SK-N-SH (cell line): ENCODE measurements at regions not wholly inside any gene's neighbourhood (a gene's known extent, or its start where the extent isn't known, plus 50 kb on each side); places are given as distances from the start of the nearest gene placed in this dataset.

Experiments used
- CTCF ChIA-PET: fragments of 300-600, 350-600 bp; formaldehyde crosslinking; extraction: SDS; loops from one replicate; lab custom pipeline; 2021; lab: Yijun Ruan, JAX
- POLR2A ChIA-PET: fragments of 350-600 bp; sonication (Branson Sonifier 250); formaldehyde crosslinking; extraction: SDS; loops from one replicate; lab custom pipeline; 2020; ENCODE audit warnings: antibody characterized with exemption, inconsistent platforms; lab: Yijun Ruan, JAX
- DNase-seq: peaks from one replicate; pipeline ENCODE4 v3.0.0; 2012
- H2AFZ ChIP-seq: fragments of 200-600 bp; sonication (generic); 2 replicates; pipeline ENCODE4 v1.8.1; 2016; ENCODE audit warnings: antibody characterized with exemption, mild to moderate bottlenecking, low read depth
- H3F3A ChIP-seq: fragments of 200-600 bp; sonication (generic); replicated peaks from 2 replicates; pipeline ENCODE3; 2016; ENCODE audit warnings: antibody characterized with exemption, mild to moderate bottlenecking; ENCODE audit not compliant: insufficient read depth
- H3K27ac ChIP-seq, 2 experiments: fragments of 200-500 bp in 1 of 2; fragments of 200-600 bp in 1 of 2; sonication (Bioruptor generic) in 1 of 2; sonication (generic), shearing (Covaris generic) in 1 of 2; 2 replicates each; pipeline versions ENCODE4 v1.5.1 to v1.6.1; 2014 to 2016; ENCODE audit warnings: low read depth in 2 of 2, inconsistent platforms in 1 of 2, low read length in 1 of 2, mild to moderate bottlenecking in 1 of 2, mixed read lengths in 1 of 2
- H3K27me3 ChIP-seq: fragments of 200-600 bp; sonication (generic), shearing (Covaris generic); 2 replicates; pipeline ENCODE4 v1.6.1; 2016; ENCODE audit warnings: mixed run types; ENCODE audit not compliant: insufficient read depth
- H3K36me3 ChIP-seq, 2 experiments: fragments of 200-500 bp in 1 of 2; fragments of 200-600 bp in 1 of 2; sonication (Bioruptor generic) in 1 of 2; sonication (generic) in 1 of 2; replicated peaks in 1 of 2; 2 replicates each; pipeline versions ENCODE3 to v1.5.1; 2014 to 2016; ENCODE audit warnings: low read length in 1 of 2, mild to moderate bottlenecking in 1 of 2; ENCODE audit not compliant: insufficient read depth in 2 of 2, control insufficient read depth in 1 of 2
- H3K4me1 ChIP-seq, 2 experiments: fragments of 200-500 bp in 1 of 2; fragments of 200-600 bp in 1 of 2; sonication (Bioruptor generic) in 1 of 2; sonication (generic), shearing (Covaris generic) in 1 of 2; 2 replicates each; pipeline versions ENCODE4 v1.5.1 to v1.6.1; 2014 to 2016; ENCODE audit warnings: low read depth in 1 of 2, low read length in 1 of 2, mixed run types in 1 of 2; ENCODE audit not compliant: insufficient read depth in 2 of 2, control insufficient read depth in 1 of 2
- H3K4me2 ChIP-seq: fragments of 200-600 bp; sonication (generic), shearing (Covaris generic); 2 replicates; pipeline ENCODE4 v1.6.1; 2017; ENCODE audit warnings: mixed run types
- H3K4me3 ChIP-seq, 2 experiments: fragments of 200-500 bp in 1 of 2; fragments of 200-600 bp in 1 of 2; sonication (Bioruptor generic) in 1 of 2; sonication (generic), shearing (Covaris generic) in 1 of 2; 2 replicates each; pipeline versions ENCODE4 v1.5.1 to v1.8.1; 2014 to 2016; ENCODE audit warnings: low read depth in 2 of 2, inconsistent platforms in 1 of 2, low read length in 1 of 2, mild to moderate bottlenecking in 1 of 2, mixed read lengths in 1 of 2, moderate library complexity in 1 of 2
- H3K79me2 ChIP-seq: fragments of 200-600 bp; sonication (generic); 2 replicates; pipeline ENCODE4 v1.8.1; 2017; ENCODE audit warnings: mild to moderate bottlenecking; ENCODE audit not compliant: insufficient read depth
- H3K9ac ChIP-seq: fragments of 200-600 bp; sonication (generic); 2 replicates; pipeline ENCODE4 v1.6.1; 2017; ENCODE audit warnings: mixed run types
- H3K9me2 ChIP-seq: fragments of 200-600 bp; sonication (generic); 2 replicates; pipeline ENCODE4 v1.6.1; 2017; ENCODE audit warnings: mixed run types
- H3K9me3 ChIP-seq: fragments of 200-600 bp; sonication (generic); 2 replicates; pipeline ENCODE4 v1.6.1; 2017; ENCODE audit warnings: mixed run types, mild to moderate bottlenecking, moderate library complexity
- H4K20me1 ChIP-seq: fragments of 200-600 bp; sonication (generic); 2 replicates; pipeline ENCODE4 v1.6.1; 2017; ENCODE audit warnings: mild to moderate bottlenecking, mixed run types; ENCODE audit not compliant: insufficient read depth
- CHD2 ChIP-seq: fragments of 150-350 bp; IDR thresholded peaks from 2 replicates; pipeline ENCODE4 v1.6.1; 2018; ENCODE audit warnings: low read length; ENCODE audit not compliant: partially characterized antibody
- CTCF ChIP-seq: fragments of 200-600 bp; sonication (generic); IDR thresholded peaks from 2 replicates; pipeline ENCODE4 v1.6.1; 2017; ENCODE audit warnings: antibody characterized with exemption, mild to moderate bottlenecking, moderate library complexity
- ELF1 ChIP-seq: IDR thresholded peaks from 2 replicates; pipeline ENCODE4 v1.4.0; 2012
- FOSL2 ChIP-seq: IDR thresholded peaks from 2 replicates; pipeline ENCODE4 v1.4.0; 2012; ENCODE audit warnings: low read depth, mild to moderate bottlenecking, moderate library complexity, borderline replicate concordance
- FOXM1 ChIP-seq: IDR thresholded peaks from 2 replicates; pipeline ENCODE4 v1.4.0; 2012; ENCODE audit warnings: low read depth, mild to moderate bottlenecking
- GABPA ChIP-seq: IDR thresholded peaks from 2 replicates; pipeline ENCODE4 v1.4.0; 2012; ENCODE audit warnings: low read depth, mild to moderate bottlenecking
- GATA2 ChIP-seq: sonication (generic); formaldehyde crosslinking; IDR thresholded peaks from 2 replicates; pipeline ENCODE4 v1.5.0; 2020; ENCODE audit warnings: mild to moderate bottlenecking, missing genetic modification reagents
- JUND ChIP-seq: IDR thresholded peaks from 2 replicates; pipeline ENCODE4 v1.4.0; 2012
- MAX ChIP-seq: IDR thresholded peaks from 2 replicates; pipeline ENCODE4 v1.4.0; 2012; ENCODE audit warnings: low read depth
- MEF2A ChIP-seq: IDR thresholded peaks from 2 replicates; pipeline ENCODE4 v1.4.0; 2012; ENCODE audit warnings: low read depth, borderline replicate concordance
- POLR2AphosphoS5 ChIP-seq: IDR thresholded peaks from 2 replicates; pipeline ENCODE4 v1.6.1; 2012; ENCODE audit warnings: low read depth, low read length
- RAD21 ChIP-seq: IDR thresholded peaks from 2 replicates; pipeline ENCODE4 v1.6.1; 2012; ENCODE audit warnings: mild to moderate bottlenecking, low read length
- RCOR1 ChIP-seq: fragments of 150-350 bp; IDR thresholded peaks from 2 replicates; pipeline ENCODE4 v1.6.1; 2017; ENCODE audit warnings: antibody characterized with exemption, low read length
- RFX5 ChIP-seq: IDR thresholded peaks from 2 replicates; pipeline ENCODE4 v1.6.1; 2012; ENCODE audit warnings: mild to moderate bottlenecking, improper control_type of control experiment, low read length
- RXRA ChIP-seq: IDR thresholded peaks from 2 replicates; pipeline ENCODE4 v1.4.0; 2012; ENCODE audit warnings: low read depth, mild to moderate bottlenecking, borderline replicate concordance
- SIN3A ChIP-seq: IDR thresholded peaks from 2 replicates; pipeline ENCODE4 v1.6.1; 2012; ENCODE audit warnings: low read depth, mild to moderate bottlenecking, low read length, moderate library complexity, borderline replicate concordance
- SMC3 ChIP-seq: IDR thresholded peaks from 2 replicates; pipeline ENCODE4 v1.6.1; 2012; ENCODE audit warnings: low read depth, low read length, improper control_type of control experiment
- TCF12 ChIP-seq: IDR thresholded peaks from 2 replicates; pipeline ENCODE4 v1.4.0; 2012
- USF1 ChIP-seq: IDR thresholded peaks from 2 replicates; pipeline ENCODE4 v1.4.0; 2012; ENCODE audit warnings: low read depth, borderline replicate concordance
- YY1 ChIP-seq: IDR thresholded peaks from 2 replicates; pipeline ENCODE4 v1.4.0; 2012; ENCODE audit warnings: low read depth, mild to moderate bottlenecking
- WGBS: methylation state at CpG from one replicate; pipeline ENCODE4 v1.1.6; 2017; ENCODE audit warnings: low lambda C conversion rate; 5-methylcytosine and 5-hydroxymethylcytosine counted together

GRCh38 chr22:48745842-48746788, 1081.6 kb downstream of the BRD1 start:
- Histone ChIP-seq H3F3A (no peaks in the 10 kb centered on the region), H4K20me1 (no peaks in the 10 kb centered on the region), H3K79me2 (no peaks in the 10 kb centered on the region), H3K9ac (no peak overlapping the region), H3K27me3 (no peaks in the 10 kb centered on the region; the same call in 1 of the 2 replicates), H3K9me2 (no peaks in the 10 kb centered on the region), H3K36me3 (no peaks in the 10 kb centered on the region), H3K27ac (no peak overlapping the region), H3K9me3 (no peaks in the 10 kb centered on the region), H3K4me1 (no peaks in the 10 kb centered on the region), H3K4me2 (no peak overlapping the region), H3K4me3 (no peak overlapping the region), H2AFZ (no peak overlapping the region)
- ChIA-PET POLR2A (no interaction called here), CTCF (no interaction called here)
- WGBS: 24% methylated on average over 22 of the region's 32 CpGs
- DNase-seq: no peak
- TF ChIP-seq SIN3A (no peak), GABPA (no peak), RFX5 (no peak), MAX (no peak), ELF1 (no peak), RAD21 (no peak), USF1 (no peak), CTCF (no peak), FOSL2 (no peak), FOXM1 (no peak), RCOR1 (no peak), POLR2AphosphoS5 (no peak), JUND (no peak), GATA2 (no peak), CHD2 (no peak), TCF12 (no peak), MEF2A (no peak), RXRA (no peak), YY1 (no peak), SMC3 (no peak)
